Endodermal cell (in vitro differentiated cells): ENCODE measurements at regions not wholly inside any gene's neighbourhood (a gene's known extent, or its start where the extent isn't known, plus 50 kb on each side); places are given as distances from the start of the nearest gene placed in this dataset.

Experiments
- DNase-seq: peaks from one replicate; pipeline ENCODE4 v3.0.0-alpha.2; 2017
- H3K27ac ChIP-seq: 2 replicates; pipeline ENCODE4 v1.5.1; 2013; ENCODE audit warnings: mild to moderate bottlenecking, low read depth, low read length, moderate library complexity
- H3K27me3 ChIP-seq: 2 replicates; pipeline ENCODE4 v1.6.1; 2013; ENCODE audit warnings: mild to moderate bottlenecking, low read length, moderate library complexity; ENCODE audit not compliant: insufficient read depth, control insufficient read depth, poor library complexity, severe bottlenecking
- H3K36me3 ChIP-seq: 2 replicates; pipeline ENCODE4 v1.7.0; 2013; ENCODE audit warnings: mild to moderate bottlenecking, low read length, moderate library complexity; ENCODE audit not compliant: control insufficient read depth, insufficient read depth
- H3K4me1 ChIP-seq: one replicate; pipeline ENCODE4 v1.7.0; 2013; ENCODE audit warnings: low read length; ENCODE audit not compliant: control insufficient read depth, insufficient read depth
- H3K4me3 ChIP-seq: 2 replicates; pipeline ENCODE4 v1.5.1; 2013; ENCODE audit warnings: mild to moderate bottlenecking, low read length, moderate library complexity
- H3K9ac ChIP-seq: 2 replicates; pipeline ENCODE4 v1.6.1; 2013; ENCODE audit warnings: mild to moderate bottlenecking, low read length, moderate library complexity; ENCODE audit not compliant: poor library complexity, severe bottlenecking; ENCODE audit errors: extremely low read depth
- H3K9me3 ChIP-seq: 2 replicates; pipeline ENCODE4 v1.6.1; 2013; ENCODE audit warnings: mild to moderate bottlenecking, low read length, moderate library complexity; ENCODE audit not compliant: control insufficient read depth
- H3K27ac Mint-ChIP-seq: 2 replicates; pipeline ENCODE4 v1.8.0; 2020; ENCODE audit warnings: mixed read lengths
- H3K27me3 Mint-ChIP-seq: 2 replicates; pipeline ENCODE4 v1.8.0; 2021; ENCODE audit warnings: mild to moderate bottlenecking, mixed read lengths; ENCODE audit not compliant: insufficient read depth
- H3K36me3 Mint-ChIP-seq: 2 replicates; pipeline ENCODE4 v1.8.0; 2020; ENCODE audit warnings: low read depth, mixed read lengths
- H3K4me1 Mint-ChIP-seq: 2 replicates; pipeline ENCODE4 v1.8.0; 2020; ENCODE audit warnings: mixed read lengths
- H3K4me3 Mint-ChIP-seq: 2 replicates; pipeline ENCODE4 v1.8.0; 2020; ENCODE audit warnings: mild to moderate bottlenecking, moderate library complexity, mixed read lengths
- H3K9me3 Mint-ChIP-seq: 2 replicates; pipeline ENCODE4 v1.8.0; 2020; ENCODE audit warnings: mild to moderate bottlenecking, mixed read lengths
- CTCF ChIP-seq: fragments of 200-600 bp; sonication (generic); conservative IDR thresholded peaks from 2 replicates; pipeline ENCODE4 v1.5.0; 2021; ENCODE audit warnings: antibody characterized with exemption, mild to moderate bottlenecking
- WGBS, 2 experiments: methylation state at CpG; one replicate each; pipeline versions ENCODE4 v1.1.5 to v1.1.7; 2013; ENCODE audit warnings: missing lambda C conversion rate in 2 of 2, mixed read lengths in 1 of 2; ENCODE audit not compliant: insufficient coverage in 1 of 2, insufficient read length in 1 of 2; 5-methylcytosine and 5-hydroxymethylcytosine counted together

DNA sequence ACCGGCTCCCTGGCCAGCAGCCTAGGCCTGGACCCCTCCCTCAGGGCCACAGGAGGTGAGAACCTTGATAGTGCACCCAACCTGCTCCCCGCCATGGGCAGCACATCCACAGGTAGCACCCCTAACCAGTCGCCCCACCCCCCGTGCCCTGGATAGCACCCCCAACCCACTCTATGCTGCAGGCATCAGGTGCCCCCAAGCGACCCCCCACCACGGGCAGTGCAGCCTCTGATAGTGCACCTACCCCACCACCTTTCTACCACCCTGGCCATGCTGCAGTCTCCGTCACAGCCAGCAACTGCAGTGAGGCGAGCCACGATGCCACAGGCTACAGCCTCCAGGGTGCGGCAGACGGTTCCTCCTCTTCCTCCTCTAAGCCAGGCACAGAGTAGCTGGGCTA, 55.6 kb downstream of the SOWAHC start:
- Histone ChIP-seq H3K4me3 (no peak overlapping the region), H3K9ac (no peak overlapping the region), H3K27me3 (no peaks in the 10 kb centered on the region), H3K36me3 (no peaks in the 10 kb centered on the region), H3K4me1 (no peaks in the 10 kb centered on the region), H3K9me3 (no peaks in the 10 kb centered on the region), H3K27ac (no peak overlapping the region)
- 87 to 93% methylated on average over 3 to 11 of the region's 11 CpGs for WGBS, 2 experiments
- Mint-ChIP-seq H3K36me3 (no peaks in the 10 kb centered on the region), H3K4me1 (no peaks in the 10 kb centered on the region), H3K27ac (no peak overlapping the region), H3K9me3 (no peaks in the 10 kb centered on the region), H3K27me3 (peaks cover 3% of the 10 kb centered on the region), H3K4me3 (no peak overlapping the region)
- TF ChIP-seq CTCF = no peak
- no peak for DNase-seq

DNA sequence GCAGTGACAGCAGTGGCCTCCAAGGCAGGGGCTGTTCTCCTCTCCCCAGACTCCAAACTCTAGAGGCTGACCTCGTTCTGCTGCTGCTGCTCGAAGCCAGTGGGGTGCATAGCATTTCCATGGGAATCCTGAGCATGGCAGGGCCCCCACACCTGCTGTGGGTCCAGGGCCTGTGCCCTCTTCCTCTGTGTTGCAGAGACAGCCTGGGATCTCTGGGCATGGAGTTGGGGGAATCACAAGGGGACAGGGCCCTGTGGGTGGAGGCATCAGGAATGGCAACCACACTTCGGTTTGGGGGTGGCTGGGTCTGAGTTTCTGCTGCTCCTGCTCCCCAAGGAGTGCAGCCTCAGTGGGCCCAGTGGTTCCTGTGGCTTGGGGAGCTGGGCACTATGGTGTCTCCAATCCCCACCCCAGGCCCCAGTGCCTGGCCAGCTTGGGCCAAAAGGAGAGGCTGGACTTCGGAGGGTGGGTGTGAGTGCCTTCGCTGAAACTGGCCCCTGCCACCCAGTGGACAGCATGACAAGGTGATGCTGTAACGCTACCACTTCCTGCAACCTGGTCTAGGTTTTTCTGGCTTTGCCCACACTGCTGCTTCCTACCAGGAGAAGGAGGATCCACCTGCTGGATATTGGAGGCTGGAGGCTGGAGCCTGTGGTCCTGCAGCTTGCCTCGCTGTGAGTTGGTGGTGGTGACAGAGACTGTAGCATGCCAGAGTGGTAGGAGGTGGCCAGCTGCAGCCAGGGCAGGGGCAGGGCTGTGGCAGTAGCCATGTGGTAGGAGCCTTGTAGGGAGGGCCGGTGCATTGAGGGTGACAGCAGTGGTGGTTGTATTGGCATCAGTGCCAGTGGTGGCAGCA, 56.6 kb downstream of the SOWAHC start:
- no peak overlapping the region for H3K27ac Mint-ChIP-seq
- Histone ChIP-seq H3K9me3 (no peaks in the 10 kb centered on the region), H3K27ac (no peak overlapping the region), H3K27me3 (no peaks in the 10 kb centered on the region), H3K4me3 (no peak overlapping the region), H3K9ac (no peak overlapping the region), H3K36me3 (no peaks in the 10 kb centered on the region), H3K4me1 (no peaks in the 10 kb centered on the region)
- no peaks in the 10 kb centered on the region for H3K9me3 Mint-ChIP-seq
- H3K4me1 Mint-ChIP-seq = no peaks in the 10 kb centered on the region
- H3K27me3 Mint-ChIP-seq = peaks cover 5% of the 10 kb centered on the region
- no peak for DNase-seq
- peak; percentile 38 for TF ChIP-seq CTCF
- no peak overlapping the region for H3K4me3 Mint-ChIP-seq
- WGBS, 2 experiments = 80 to 95% methylated on average over 1 to 8 of the region's 8 CpGs
- H3K36me3 Mint-ChIP-seq = no peaks in the 10 kb centered on the region

DNA sequence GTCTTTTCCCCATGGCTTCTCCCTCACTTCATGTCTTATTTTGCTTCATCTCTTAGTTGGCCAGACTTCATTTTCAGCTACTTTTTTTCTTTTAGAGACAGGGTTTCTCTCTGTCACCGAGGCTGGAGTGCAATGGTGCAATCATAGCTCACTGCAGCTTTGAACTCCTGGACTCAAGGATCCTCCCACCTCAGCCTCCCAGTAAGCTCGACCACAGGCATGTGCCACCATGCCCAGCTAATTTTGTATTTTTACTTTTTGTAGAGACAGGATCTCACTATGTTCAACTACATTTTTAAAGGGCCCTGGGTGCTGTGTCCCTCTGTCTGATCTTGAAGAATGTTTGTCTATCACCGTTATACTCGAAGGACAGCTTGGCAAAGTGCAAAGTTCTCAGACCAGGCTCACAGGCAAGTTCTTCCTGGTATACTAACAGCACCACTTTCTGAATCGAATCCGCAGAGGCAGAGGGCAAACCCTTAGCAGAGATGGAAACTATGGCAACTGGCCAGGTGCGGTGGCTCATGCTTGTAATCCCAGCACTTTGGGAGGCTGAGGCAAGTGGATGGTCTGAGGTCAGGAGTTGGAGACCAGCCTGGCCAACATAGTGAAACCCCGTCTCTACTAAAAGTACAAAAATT, 60.9 kb downstream of the SOWAHC start:
- no peaks in the 10 kb centered on the region for H3K36me3 Mint-ChIP-seq
- no peak for DNase-seq
- Histone ChIP-seq H3K4me3 (no peak overlapping the region), H3K27ac (no peak overlapping the region), H3K9ac (no peak overlapping the region), H3K9me3 (no peaks in the 10 kb centered on the region), H3K36me3 (no peaks in the 10 kb centered on the region), H3K4me1 (no peaks in the 10 kb centered on the region), H3K27me3 (no peaks in the 10 kb centered on the region)
- 91 to 92% methylated on average over 6 to 8 of the region's 8 CpGs for WGBS, 2 experiments
- TF ChIP-seq CTCF = no peak
- no peaks in the 10 kb centered on the region for H3K9me3 Mint-ChIP-seq
- peaks cover 3% of the 10 kb centered on the region for H3K27me3 Mint-ChIP-seq
- H3K27ac Mint-ChIP-seq = no peak overlapping the region
- H3K4me1 Mint-ChIP-seq = peaks cover 14% of the 10 kb centered on the region
- no peak overlapping the region for H3K4me3 Mint-ChIP-seq
